HEK293T (cell line): ENCODE measurements at regions not wholly inside any gene's neighbourhood (a gene's known extent, or its start where the extent isn't known, plus 50 kb on each side); places are given as distances from the start of the nearest gene placed in this dataset.

Source experiments
- BHLHE40 ChIP-seq: fragments of 450-650 bp; IDR thresholded peaks from 2 replicates; pipeline ENCODE4 v1.6.1; 2016; ENCODE audit warnings: mild to moderate bottlenecking, moderate library complexity, borderline replicate concordance
- ELF4 ChIP-seq: fragments of 450-650 bp; IDR thresholded peaks from 2 replicates; pipeline ENCODE4 v1.6.1; 2017; ENCODE audit warnings: antibody characterized with exemption
- FOXM1 ChIP-seq: fragments of 450-650 bp; IDR thresholded peaks from 2 replicates; pipeline ENCODE4 v1.6.1; 2017; ENCODE audit warnings: mild to moderate bottlenecking, borderline replicate concordance
- L3MBTL2 ChIP-seq: fragments of 450-650 bp; conservative IDR thresholded peaks from 2 replicates; pipeline ENCODE4 v1.6.1; 2016; ENCODE audit warnings: mild to moderate bottlenecking
- SP1 ChIP-seq: fragments of 450-650 bp; IDR thresholded peaks from 2 replicates; pipeline ENCODE4 v1.6.1; 2017
- SUZ12 ChIP-seq: fragments of 450-650 bp; IDR thresholded peaks from 2 replicates; pipeline ENCODE4 v1.6.1; 2016; ENCODE audit warnings: mild to moderate bottlenecking
- TARDBP ChIP-seq: fragments of 450-650 bp; IDR thresholded peaks from 2 replicates; pipeline ENCODE4 v1.6.1; 2016
- ZNF384 ChIP-seq: fragments of 450-650 bp; IDR thresholded peaks from 2 replicates; pipeline ENCODE4 v1.6.1; 2016

- TF ChIP-seq SUZ12: no peak
- TF ChIP-seq FOXM1: no peak
- no peak for TF ChIP-seq ZNF384
- no peak for TF ChIP-seq L3MBTL2
- no peak for TF ChIP-seq BHLHE40
- no peak for TF ChIP-seq SP1
- no peak for TF ChIP-seq TARDBP
- no peak for TF ChIP-seq ELF4
Observed at GRCh38 chr2:128385365-128385764, 66.7 kb upstream of the HS6ST1 start.
